NB4 (cell line): ENCODE measurements at regions not wholly inside any gene's neighbourhood (a gene's known extent, or its start where the extent isn't known, plus 50 kb on each side); places are given as distances from the start of the nearest gene placed in this dataset.

Experiments
- DNase-seq: peaks from one replicate; pipeline ENCODE4 v3.0.0; 2010; ENCODE audit warnings: low read depth
- H3K4me3 ChIP-seq: one replicate; pipeline ENCODE4 v1.5.1; 2011; ENCODE audit warnings: mild to moderate bottlenecking, low read depth, low read length, moderate library complexity
- CTCF ChIP-seq: IDR thresholded peaks from one replicate; pipeline ENCODE4 v1.5.1; 2012; ENCODE audit warnings: low read depth, low read length
- MAX ChIP-seq: IDR thresholded peaks from 2 replicates; pipeline ENCODE4 v1.6.1; 2011; ENCODE audit warnings: low read depth, low read length
- MYC ChIP-seq: IDR thresholded peaks from 2 replicates; pipeline ENCODE4 v1.6.1; 2011; ENCODE audit warnings: low read depth, low read length
- POLR2A ChIP-seq: IDR thresholded peaks from 2 replicates; pipeline ENCODE4 v1.6.1; 2011; ENCODE audit warnings: mild to moderate bottlenecking; ENCODE audit not compliant: insufficient read length; ENCODE audit errors: extremely low read depth

GRCh38 chr5:3958389-3958788, 362.8 kb downstream of the IRX1 start:
- no peak for DNase-seq
- H3K4me3 ChIP-seq: no peak overlapping the region
- TF ChIP-seq MAX: no peak
- no peak for TF ChIP-seq MYC
- TF ChIP-seq CTCF: no peak
- no peak for TF ChIP-seq POLR2A

- no peak for TF ChIP-seq MAX
- TF ChIP-seq MYC: no peak
- TF ChIP-seq CTCF: no peak
- TF ChIP-seq POLR2A: no peak
- H3K4me3 ChIP-seq: no peak overlapping the region
- no peak for DNase-seq
These were observed 366.5 kb downstream of the IRX1 start for GRCh38 chr5:3962113-3962512.

- TF ChIP-seq MYC: no peak
- no peak for TF ChIP-seq POLR2A
- TF ChIP-seq CTCF: no peak
- TF ChIP-seq MAX: no peak
- H3K4me3 ChIP-seq: no peak overlapping the region
- no peak for DNase-seq
These were observed 368.0 kb downstream of the IRX1 start for GRCh38 chr5:3963652-3964051.

GRCh38 chr5:3980156-3980555, 384.5 kb downstream of the IRX1 start:
- no peak for DNase-seq
- no peak for TF ChIP-seq CTCF
- TF ChIP-seq POLR2A: no peak
- TF ChIP-seq MYC: no peak
- no peak for TF ChIP-seq MAX
- H3K4me3 ChIP-seq: no peak overlapping the region

GRCh38 chr5:3987867-3988266, 392.2 kb downstream of the IRX1 start:
- no peak for TF ChIP-seq MAX
- TF ChIP-seq CTCF: no peak
- no peak for TF ChIP-seq POLR2A
- TF ChIP-seq MYC: no peak
- no peak for DNase-seq
- H3K4me3 ChIP-seq: no peak overlapping the region

GRCh38 chr5:3993856-3994473, 398.3 kb downstream of the IRX1 start:
- TF ChIP-seq MYC (no peak), MAX (no peak), CTCF (no peak), POLR2A (no peak)
- H3K4me3 ChIP-seq: no peak overlapping the region

More at GRCh38 chr5:3993856-3994473, 398.3 kb downstream of the IRX1 start:
- DNase-seq: peak; percentile 7
